ENCODE measurements at regions not wholly inside any gene's neighbourhood (a gene's known extent, or its start where the extent isn't known, plus 50 kb on each side); places are given as distances from the start of the nearest gene placed in this dataset.
"Not testable (repeated sequence)": the region's sequence is repeated elsewhere in the genome, so short reads cannot be mapped to it uniquely, and the experiment has no call there.

DNA sequence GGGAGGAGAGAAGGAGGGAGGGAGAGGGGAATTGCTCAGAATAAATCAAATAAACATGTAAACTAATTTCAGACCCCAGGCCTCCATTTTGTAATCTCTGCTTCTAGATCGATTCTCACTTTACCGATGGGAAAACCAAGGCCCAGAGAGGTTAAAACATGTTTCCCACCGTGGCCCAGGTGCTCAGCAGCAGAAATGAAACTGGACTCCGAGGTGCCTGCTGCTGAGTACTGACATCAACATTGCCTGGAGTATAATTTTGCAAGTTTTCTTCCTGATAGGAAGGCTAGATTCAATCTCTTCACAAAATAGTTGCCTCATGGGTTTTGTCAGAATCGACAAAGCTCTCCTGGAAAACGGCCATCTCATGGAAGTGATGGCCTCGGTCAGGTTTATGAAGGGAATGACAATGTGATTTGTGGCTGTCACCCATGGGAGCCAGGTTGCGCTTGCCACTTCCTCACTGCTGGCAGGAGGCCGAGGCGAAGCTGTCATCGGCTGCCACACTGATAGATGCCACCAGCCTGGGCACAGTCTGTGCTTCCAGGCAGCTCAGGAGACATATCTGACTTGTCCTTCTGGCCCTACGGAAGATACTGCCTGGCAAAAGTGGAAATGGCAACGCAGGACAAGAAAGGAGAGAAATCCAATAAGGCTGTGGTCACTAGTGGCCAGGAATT is 133.1 kb upstream of the LRRN1 start:
- no peak for DNase-seq (ENCODE audit: low spot score)
- ATAC-seq (ENCODE audit: low FRiP score) = no peak
- TF ChIP-seq, protein P1, sequence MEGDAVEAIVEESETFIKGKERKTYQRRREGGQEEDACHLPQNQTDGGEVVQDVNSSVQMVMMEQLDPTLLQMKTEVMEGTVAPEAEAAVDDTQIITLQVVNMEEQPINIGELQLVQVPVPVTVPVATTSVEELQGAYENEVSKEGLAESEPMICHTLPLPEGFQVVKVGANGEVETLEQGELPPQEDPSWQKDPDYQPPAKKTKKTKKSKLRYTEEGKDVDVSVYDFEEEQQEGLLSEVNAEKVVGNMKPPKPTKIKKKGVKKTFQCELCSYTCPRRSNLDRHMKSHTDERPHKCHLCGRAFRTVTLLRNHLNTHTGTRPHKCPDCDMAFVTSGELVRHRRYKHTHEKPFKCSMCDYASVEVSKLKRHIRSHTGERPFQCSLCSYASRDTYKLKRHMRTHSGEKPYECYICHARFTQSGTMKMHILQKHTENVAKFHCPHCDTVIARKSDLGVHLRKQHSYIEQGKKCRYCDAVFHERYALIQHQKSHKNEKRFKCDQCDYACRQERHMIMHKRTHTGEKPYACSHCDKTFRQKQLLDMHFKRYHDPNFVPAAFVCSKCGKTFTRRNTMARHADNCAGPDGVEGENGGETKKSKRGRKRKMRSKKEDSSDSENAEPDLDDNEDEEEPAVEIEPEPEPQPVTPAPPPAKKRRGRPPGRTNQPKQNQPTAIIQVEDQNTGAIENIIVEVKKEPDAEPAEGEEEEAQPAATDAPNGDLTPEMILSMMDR (IDR thresholded peaks at IDR 0.05) = no peak

DNA sequence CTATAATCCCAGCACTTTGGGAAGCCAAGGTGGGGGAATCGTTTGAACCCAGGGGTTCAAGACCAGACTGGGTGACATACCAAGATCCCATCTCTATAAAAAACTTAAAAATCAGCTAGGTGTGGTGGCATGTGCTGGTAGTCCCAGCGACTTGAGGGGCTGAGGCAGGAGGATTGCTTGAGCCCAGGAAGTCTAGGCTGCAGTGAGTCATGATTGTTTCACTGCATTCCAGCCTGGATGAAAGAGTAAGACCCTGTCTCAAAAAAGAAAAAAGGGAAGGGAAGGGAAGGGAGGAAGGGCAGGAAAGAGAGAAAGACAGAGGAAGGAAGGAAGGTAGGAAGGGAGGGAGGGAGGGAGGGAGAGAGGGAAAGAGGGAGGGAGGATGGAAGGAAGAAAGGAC is 133.7 kb upstream of the LRRN1 start:
- no peak for ATAC-seq (ENCODE audit: low FRiP score)
- TF ChIP-seq, protein P1 (IDR thresholded peaks at IDR 0.05) = no peak
- no peak for DNase-seq (ENCODE audit: low spot score)

DNA sequence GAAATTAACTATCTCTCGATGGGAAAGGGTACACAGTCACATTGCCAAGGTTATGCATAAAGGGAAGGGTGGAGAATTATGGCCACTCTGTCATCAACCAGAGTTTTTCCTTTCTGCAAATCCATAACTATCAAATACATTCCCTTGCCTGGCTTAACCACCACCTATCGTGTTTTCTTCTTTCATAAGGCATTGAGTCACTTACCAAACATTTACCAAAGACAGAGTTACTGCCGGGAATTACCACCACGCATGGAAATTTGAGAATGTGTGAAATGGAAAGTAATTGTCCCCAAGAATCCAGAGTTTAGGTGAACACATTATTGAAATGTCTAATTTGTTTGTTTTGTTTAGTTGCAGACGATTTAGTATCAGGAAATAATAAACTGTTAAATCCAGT is 134.3 kb upstream of the LRRN1 start:
- DNase-seq (ENCODE audit: low spot score) = no peak
- no peak for ATAC-seq (ENCODE audit: low FRiP score)
- TF ChIP-seq, protein P1 (IDR thresholded peaks at IDR 0.05) = no peak

DNA sequence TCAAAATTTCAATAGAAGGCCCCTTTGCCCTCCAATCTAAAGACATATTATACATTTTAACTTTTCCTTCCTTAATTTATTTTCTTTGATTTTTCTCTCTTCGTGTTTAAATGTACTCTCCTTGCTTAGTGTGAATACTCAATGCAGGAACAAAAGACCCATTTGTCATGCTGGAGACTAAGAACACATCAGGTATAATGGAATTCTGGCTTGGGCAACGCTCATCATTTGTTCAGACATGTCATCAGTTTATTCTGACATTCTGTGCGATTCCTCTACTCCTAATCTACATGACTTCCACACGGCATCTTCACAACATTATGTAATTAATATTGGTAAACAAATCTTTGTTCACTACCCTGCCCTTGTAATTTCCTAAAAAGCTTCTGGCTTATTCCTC is 136.6 kb upstream of the LRRN1 start:
- ATAC-seq (ENCODE audit: low FRiP score) (no peak), DNase-seq (ENCODE audit: low spot score) (no peak)
- TF ChIP-seq, protein P1 (IDR thresholded peaks at IDR 0.05) = no peak

DNA sequence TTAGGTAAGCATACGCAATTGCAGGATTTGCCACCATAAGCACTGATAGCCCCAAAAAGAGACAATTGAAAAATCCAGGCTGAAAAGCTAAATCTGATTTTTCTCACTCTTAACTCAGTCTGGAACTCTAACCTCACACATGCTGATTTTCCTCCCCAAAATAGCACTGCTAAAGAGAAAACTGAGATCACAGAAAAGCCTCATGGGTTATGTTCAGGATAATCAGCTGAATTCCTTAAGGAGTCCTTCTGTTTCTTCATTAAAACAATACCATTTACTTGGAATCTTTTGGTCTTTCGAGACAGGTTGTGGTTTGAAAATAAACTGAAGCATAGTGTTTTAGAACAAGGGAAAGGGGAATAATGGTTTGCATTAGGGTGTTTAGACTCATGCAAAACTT is 144.3 kb upstream of the LRRN1 start:
- TF ChIP-seq, protein P1 (IDR thresholded peaks at IDR 0.05) = no peak
- DNase-seq (ENCODE audit: low spot score) (no peak), ATAC-seq (ENCODE audit: low FRiP score) (no peak)

DNA sequence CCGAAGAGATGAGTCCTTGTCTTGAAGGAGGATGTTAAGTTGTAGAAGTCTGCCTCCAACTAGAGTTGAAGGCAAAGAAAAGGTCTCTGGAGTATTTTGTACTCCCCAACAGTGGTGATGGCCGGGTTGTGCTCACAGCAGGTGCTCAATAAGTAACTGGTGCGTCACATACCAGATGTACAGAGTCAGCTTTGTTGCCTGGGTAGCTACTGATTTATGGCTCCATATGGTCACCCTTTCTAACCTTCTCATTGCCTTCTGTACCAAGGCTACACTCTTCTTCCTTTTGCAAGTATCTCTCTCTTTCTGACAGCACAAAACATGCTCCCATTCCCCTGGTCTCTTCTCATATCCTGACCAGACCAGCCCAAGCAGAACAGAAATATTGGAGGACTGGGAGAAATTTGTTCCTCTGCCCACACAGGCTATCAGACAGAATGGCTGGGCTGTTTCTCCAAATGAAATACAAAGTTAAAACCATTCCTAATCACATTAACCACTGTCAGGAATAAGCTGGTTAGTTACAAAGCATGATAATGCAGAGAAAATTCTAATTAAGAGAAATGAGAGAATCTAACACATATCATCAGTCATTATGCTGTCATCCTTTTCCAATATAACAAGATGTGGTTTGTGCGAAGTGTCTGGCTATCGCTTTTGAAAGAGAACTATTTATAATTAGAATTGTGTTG is 150.1 kb upstream of the LRRN1 start:
- no peak for DNase-seq (ENCODE audit: low spot score)
- no peak for ATAC-seq (ENCODE audit: low FRiP score)
- TF ChIP-seq, protein P1 (IDR thresholded peaks at IDR 0.05) = no peak

DNA sequence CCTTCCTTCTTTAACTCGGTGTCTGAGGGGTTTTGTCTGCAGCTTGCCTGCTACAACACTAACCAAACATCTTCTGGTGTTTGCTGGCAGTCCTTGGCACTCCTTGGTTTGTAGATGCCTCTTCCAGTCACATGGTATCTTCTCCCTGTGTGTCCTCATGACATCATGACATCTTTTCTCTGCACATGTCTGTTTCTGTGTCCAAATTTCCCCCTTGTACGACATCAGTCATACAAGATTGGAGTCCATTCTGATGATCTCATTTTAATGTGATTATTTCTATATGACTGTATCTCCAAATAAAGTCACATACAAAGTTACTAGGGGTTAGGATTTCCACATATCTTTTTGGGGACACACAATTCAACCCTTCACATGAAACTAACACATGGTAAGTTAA is 152.3 kb upstream of the LRRN1 start:
- no peak for DNase-seq (ENCODE audit: low spot score)
- TF ChIP-seq, protein P1 (IDR thresholded peaks at IDR 0.05) = no peak
- no peak for ATAC-seq (ENCODE audit: low FRiP score)

DNA sequence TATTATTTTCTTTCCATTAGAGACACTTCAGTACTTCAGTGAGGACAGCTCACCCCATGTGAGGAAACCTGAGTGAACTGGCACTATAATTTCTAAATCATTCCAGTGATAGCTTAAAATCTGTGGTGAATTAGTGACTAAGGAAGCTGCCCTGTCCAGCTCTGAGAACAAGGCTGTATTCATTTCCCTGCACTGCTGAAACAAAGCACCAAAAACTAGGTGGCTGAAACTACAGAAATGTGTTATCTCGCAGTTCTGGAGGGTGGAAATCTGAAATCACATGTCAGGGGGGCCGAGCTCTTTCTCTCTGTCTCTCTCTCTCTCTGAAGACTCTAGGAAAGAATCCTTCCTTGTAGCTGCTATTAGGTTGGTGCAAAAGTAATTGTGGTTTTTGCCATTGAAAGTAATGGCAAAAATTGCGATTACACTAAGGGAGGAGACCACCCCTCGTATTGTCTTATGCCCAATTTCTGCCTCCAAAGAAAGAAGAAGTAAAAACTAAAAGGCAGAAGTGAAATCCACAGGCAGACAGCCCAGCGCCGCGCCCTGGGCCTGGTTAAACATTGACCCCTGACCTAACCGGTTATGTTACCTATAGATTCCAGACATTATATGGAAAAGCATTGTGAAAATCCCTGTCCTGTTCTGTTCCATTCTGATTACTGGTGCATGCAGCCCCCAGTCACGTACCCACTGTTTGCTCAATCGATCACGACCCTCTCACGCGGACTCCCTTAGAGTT is 153.0 kb upstream of the LRRN1 start:
- not testable (repeated sequence) for DNase-seq (ENCODE audit: low spot score); ATAC-seq (ENCODE audit: low FRiP score)

Data from omental fat pad (tissue), 3 donors.